HepG2 (cell line): ENCODE measurements at regions not wholly inside any gene's neighbourhood (a gene's known extent, or its start where the extent isn't known, plus 50 kb on each side); places are given as distances from the start of the nearest gene placed in this dataset.

Experiments
- ATAC-seq: fragments of 200-7000 bp; cut with Tn5 transposase; 3 replicates; pipeline ENCODE4 v1.9.1; 2020; ENCODE audit warnings: mild to moderate bottlenecking, moderate library complexity
- BruUV-seq: library from RNA; stranded (reverse); fragments of 400-500 nt; replicated peaks from 2 replicates; lab custom pipeline; 2021; lab: Mats Ljungman, UMichigan
- CTCF ChIA-PET: fragments of 300-600 bp; formaldehyde crosslinking; extraction: SDS; loops from one replicate; lab custom pipeline; 2021; ENCODE audit warnings: low total read pairs, inconsistent platforms, low intra/inter-chr PET ratio; lab: Yijun Ruan, JAX
- POLR2A ChIA-PET: fragments of 350-600 bp; sonication (Branson Sonifier 250); formaldehyde crosslinking; loops from one replicate; lab custom pipeline; 2020; ENCODE audit warnings: antibody characterized with exemption, inconsistent platforms; lab: Yijun Ruan, JAX
- DNase-seq: peaks from one replicate; pipeline ENCODE4 v3.0.0-alpha.2; 2015; ENCODE audit warnings: low spot score
- FAIRE-seq: peaks from 3 replicates; lab custom pipeline; 2011; peaks lifted over from hg19 to GRCh38; lab: Jason Lieb, UNC
- H2AFZ ChIP-seq: one replicate; pipeline ENCODE4 v1.6.1; 2011; ENCODE audit warnings: low read length, inconsistent platforms
- H3K27ac ChIP-seq: fragments of 300-600 bp; 3 replicates; pipeline ENCODE4 v1.8.0; 2011; ENCODE audit warnings: mixed run types, mild to moderate bottlenecking, mixed read lengths, low read length, inconsistent platforms; ENCODE audit not compliant: insufficient read depth; ENCODE audit errors: extremely low read length
- H3K27me3 ChIP-seq, 2 experiments: fragments of 200-600 bp in 1 of 2; 2 replicates in 1 of 2; 3 replicates in 1 of 2; pipeline versions ENCODE4 v1.6.0 to v1.8.0; 2011; ENCODE audit warnings: low read length in 2 of 2, mild to moderate bottlenecking in 2 of 2, moderate library complexity in 2 of 2, inconsistent platforms in 1 of 2; ENCODE audit not compliant: insufficient read depth in 2 of 2, control insufficient read depth in 1 of 2
- H3K36me3 ChIP-seq, 2 experiments: fragments of 200-600 bp in 1 of 2; replicated peaks in 1 of 2; 2 replicates in 1 of 2; 3 replicates in 1 of 2; pipeline versions ENCODE4 v1.5.1 to v1.8.0; 2011; ENCODE audit warnings: low read length in 2 of 2, inconsistent platforms in 1 of 2; ENCODE audit not compliant: insufficient read depth in 2 of 2, control insufficient read depth in 1 of 2
- H3K4me1 ChIP-seq: 2 replicates; pipeline ENCODE4 v1.5.1; 2012; ENCODE audit warnings: low read length, inconsistent platforms; ENCODE audit not compliant: insufficient read depth
- H3K4me2 ChIP-seq: 2 replicates; pipeline ENCODE4 v1.6.0; 2011; ENCODE audit warnings: low read depth, low read length, inconsistent platforms
- H3K4me3 ChIP-seq, 3 experiments: fragments of 200-600 bp in 1 of 3; sonication (generic), shearing (Covaris generic) in 1 of 3; replicated peaks in 1 of 3; 2 replicates each; pipeline ENCODE4 v1.5.1; 2011 to 2016; ENCODE audit warnings: low read length in 3 of 3, inconsistent platforms in 2 of 3, low read depth in 2 of 3, mild to moderate bottlenecking in 2 of 3, control low read depth in 1 of 3, mixed read lengths in 1 of 3; ENCODE audit not compliant: insufficient read depth in 1 of 3
- H3K79me2 ChIP-seq: one replicate; pipeline ENCODE4 v1.6.1; 2011; ENCODE audit warnings: low read length, inconsistent platforms; ENCODE audit not compliant: insufficient read depth
- H3K9ac ChIP-seq: 2 replicates; pipeline ENCODE4 v1.6.0; 2011; ENCODE audit warnings: mild to moderate bottlenecking, low read depth, low read length, inconsistent platforms; ENCODE audit not compliant: insufficient read depth
- H3K9me3 ChIP-seq: 2 replicates; pipeline ENCODE4 v1.5.1; 2012; ENCODE audit warnings: mild to moderate bottlenecking, low read length
- H4K20me1 ChIP-seq: 2 replicates; pipeline ENCODE4 v1.6.0; 2011; ENCODE audit warnings: inconsistent platforms, mild to moderate bottlenecking, low read length, moderate library complexity; ENCODE audit not compliant: insufficient read depth
- FOXJ3 ChIP-seq: sonication (generic); formaldehyde crosslinking; IDR thresholded peaks from 2 replicates; pipeline ENCODE4 v1.4.0; 2020; ENCODE audit warnings: missing genetic modification reagents, mild to moderate bottlenecking, borderline replicate concordance
- KAT8 ChIP-seq: IDR thresholded peaks from 2 replicates; pipeline ENCODE4 v1.6.1; 2016; ENCODE audit warnings: missing genetic modification reagents, missing compliant biosample characterization
- WGBS: methylation state at CpG from one replicate; pipeline ENCODE4 v1.1.6; 2017; ENCODE audit warnings: low lambda C conversion rate; 5-methylcytosine and 5-hydroxymethylcytosine counted together
- in situ Hi-C: cut with HindIII; loops from 2 replicates; pipeline ENCODE4 v1.10.0; 2017; ENCODE audit warnings: low pct_unique_long_range_greater_than_20kb; ENCODE audit not compliant: extremely low pct_ligation_motif_present
- intact Hi-C: fragments of 100-400 bp; cut with micrococcal nuclease; formaldehyde crosslinking; loops from one replicate; pipeline ENCODE4 v1.10.0; 2022; ENCODE audit not compliant: unreplicated experiment
- TF ChIP-seq, protein P1 (sequence below): sonication (generic); formaldehyde crosslinking; IDR thresholded peaks from 2 replicates; pipeline ENCODE4 v1.4.0; 2020; ENCODE audit warnings: low read depth, mild to moderate bottlenecking, missing genetic modification reagents
- TF ChIP-seq, protein P2 (sequence below): sonication (generic); formaldehyde crosslinking; IDR thresholded peaks from 2 replicates; pipeline ENCODE4 v1.5.0; 2020; ENCODE audit warnings: mild to moderate bottlenecking, missing genetic modification reagents, borderline replicate concordance

DNA sequence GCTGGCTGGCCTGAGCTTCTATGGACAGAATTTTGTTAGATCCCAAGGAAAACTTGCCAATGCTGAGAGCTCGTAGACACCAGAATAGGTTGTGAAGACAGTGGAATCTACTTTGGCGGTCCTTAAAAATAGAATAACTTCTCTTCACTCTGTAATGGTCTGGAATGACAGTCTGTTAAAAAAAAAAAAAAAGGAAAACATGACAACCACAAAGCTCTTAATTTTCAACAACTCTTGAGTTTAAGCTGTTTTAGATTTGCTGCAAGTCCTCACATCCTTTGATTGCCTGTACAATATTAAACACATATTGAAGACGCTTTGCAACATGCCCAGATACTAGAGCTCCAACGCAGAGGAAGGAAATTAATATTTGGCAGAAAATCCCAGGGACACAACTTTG lies 122.8 kb upstream of the GALNT15 start:
- ChIA-PET POLR2A (interaction anchor here (2.0 kb wide), 1 partner anchor 9 kb away, joined by 6 read pairs; no protein-coding TSS in a partner anchor), CTCF (no interaction called here)
- Histone ChIP-seq H2AFZ (no peak overlapping the region), H3K4me2 (no peak overlapping the region), H3K4me1 (peaks cover 69% of the 10 kb centered on the region), H3K4me3 (no peak overlapping the region), H3K9me3 (no peaks in the 10 kb centered on the region), H3K79me2 (no peaks in the 10 kb centered on the region)
- no peak for DNase-seq
- in situ Hi-C loops: loop anchor here (5.0 kb wide), 1 partner anchor 121 kb away; the partner anchor contains the start of gene GALNT15
- TF ChIP-seq FOXJ3 (CRISPR knock-in tag) (no peak), KAT8 (no peak)
- TF ChIP-seq, all 625 proteins: peak for 0
- Histone ChIP-seq H3K9ac (no peak overlapping the region), H4K20me1 (no peaks in the 10 kb centered on the region), H3K27me3 (no peaks in the 10 kb centered on the region; a peak in 1 of 5 replicates), H3K27ac (no peak overlapping the region), H3K36me3 (no peaks in the 10 kb centered on the region)
- ATAC-seq: no peak
- FAIRE-seq: no peak
- WGBS: 83% methylated on average over 4 of the region's 4 CpGs
- BruUV-seq: no TSS peak
- intact Hi-C loops: no loop called here

DNA sequence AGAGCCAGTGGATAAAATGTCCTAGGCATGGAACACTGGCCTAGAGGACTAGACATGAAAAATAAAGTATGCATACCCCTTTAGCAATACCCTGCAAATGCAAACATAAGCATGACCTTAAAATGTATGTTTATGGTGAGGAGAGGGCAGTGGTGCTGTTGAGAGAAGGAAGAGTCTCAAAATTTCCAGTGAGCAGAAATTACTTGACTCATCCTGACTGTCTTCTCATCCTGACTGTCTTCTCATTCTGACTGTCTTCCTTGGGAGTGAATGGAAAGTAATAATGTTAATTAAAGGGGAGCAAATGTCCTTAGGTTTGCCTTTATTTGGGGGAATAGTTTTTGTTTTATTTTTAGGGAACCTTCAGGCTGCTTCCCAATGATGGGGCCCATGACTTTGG lies 121.5 kb upstream of the GALNT15 start:
- no peak overlapping the region for H2AFZ ChIP-seq
- TF ChIP-seq, protein P1, sequence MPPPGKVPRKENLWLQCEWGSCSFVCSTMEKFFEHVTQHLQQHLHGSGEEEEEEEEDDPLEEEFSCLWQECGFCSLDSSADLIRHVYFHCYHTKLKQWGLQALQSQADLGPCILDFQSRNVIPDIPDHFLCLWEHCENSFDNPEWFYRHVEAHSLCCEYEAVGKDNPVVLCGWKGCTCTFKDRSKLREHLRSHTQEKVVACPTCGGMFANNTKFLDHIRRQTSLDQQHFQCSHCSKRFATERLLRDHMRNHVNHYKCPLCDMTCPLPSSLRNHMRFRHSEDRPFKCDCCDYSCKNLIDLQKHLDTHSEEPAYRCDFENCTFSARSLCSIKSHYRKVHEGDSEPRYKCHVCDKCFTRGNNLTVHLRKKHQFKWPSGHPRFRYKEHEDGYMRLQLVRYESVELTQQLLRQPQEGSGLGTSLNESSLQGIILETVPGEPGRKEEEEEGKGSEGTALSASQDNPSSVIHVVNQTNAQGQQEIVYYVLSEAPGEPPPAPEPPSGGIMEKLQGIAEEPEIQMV (CRISPR knock-in tag): no peak
- TF ChIP-seq, protein P2, sequence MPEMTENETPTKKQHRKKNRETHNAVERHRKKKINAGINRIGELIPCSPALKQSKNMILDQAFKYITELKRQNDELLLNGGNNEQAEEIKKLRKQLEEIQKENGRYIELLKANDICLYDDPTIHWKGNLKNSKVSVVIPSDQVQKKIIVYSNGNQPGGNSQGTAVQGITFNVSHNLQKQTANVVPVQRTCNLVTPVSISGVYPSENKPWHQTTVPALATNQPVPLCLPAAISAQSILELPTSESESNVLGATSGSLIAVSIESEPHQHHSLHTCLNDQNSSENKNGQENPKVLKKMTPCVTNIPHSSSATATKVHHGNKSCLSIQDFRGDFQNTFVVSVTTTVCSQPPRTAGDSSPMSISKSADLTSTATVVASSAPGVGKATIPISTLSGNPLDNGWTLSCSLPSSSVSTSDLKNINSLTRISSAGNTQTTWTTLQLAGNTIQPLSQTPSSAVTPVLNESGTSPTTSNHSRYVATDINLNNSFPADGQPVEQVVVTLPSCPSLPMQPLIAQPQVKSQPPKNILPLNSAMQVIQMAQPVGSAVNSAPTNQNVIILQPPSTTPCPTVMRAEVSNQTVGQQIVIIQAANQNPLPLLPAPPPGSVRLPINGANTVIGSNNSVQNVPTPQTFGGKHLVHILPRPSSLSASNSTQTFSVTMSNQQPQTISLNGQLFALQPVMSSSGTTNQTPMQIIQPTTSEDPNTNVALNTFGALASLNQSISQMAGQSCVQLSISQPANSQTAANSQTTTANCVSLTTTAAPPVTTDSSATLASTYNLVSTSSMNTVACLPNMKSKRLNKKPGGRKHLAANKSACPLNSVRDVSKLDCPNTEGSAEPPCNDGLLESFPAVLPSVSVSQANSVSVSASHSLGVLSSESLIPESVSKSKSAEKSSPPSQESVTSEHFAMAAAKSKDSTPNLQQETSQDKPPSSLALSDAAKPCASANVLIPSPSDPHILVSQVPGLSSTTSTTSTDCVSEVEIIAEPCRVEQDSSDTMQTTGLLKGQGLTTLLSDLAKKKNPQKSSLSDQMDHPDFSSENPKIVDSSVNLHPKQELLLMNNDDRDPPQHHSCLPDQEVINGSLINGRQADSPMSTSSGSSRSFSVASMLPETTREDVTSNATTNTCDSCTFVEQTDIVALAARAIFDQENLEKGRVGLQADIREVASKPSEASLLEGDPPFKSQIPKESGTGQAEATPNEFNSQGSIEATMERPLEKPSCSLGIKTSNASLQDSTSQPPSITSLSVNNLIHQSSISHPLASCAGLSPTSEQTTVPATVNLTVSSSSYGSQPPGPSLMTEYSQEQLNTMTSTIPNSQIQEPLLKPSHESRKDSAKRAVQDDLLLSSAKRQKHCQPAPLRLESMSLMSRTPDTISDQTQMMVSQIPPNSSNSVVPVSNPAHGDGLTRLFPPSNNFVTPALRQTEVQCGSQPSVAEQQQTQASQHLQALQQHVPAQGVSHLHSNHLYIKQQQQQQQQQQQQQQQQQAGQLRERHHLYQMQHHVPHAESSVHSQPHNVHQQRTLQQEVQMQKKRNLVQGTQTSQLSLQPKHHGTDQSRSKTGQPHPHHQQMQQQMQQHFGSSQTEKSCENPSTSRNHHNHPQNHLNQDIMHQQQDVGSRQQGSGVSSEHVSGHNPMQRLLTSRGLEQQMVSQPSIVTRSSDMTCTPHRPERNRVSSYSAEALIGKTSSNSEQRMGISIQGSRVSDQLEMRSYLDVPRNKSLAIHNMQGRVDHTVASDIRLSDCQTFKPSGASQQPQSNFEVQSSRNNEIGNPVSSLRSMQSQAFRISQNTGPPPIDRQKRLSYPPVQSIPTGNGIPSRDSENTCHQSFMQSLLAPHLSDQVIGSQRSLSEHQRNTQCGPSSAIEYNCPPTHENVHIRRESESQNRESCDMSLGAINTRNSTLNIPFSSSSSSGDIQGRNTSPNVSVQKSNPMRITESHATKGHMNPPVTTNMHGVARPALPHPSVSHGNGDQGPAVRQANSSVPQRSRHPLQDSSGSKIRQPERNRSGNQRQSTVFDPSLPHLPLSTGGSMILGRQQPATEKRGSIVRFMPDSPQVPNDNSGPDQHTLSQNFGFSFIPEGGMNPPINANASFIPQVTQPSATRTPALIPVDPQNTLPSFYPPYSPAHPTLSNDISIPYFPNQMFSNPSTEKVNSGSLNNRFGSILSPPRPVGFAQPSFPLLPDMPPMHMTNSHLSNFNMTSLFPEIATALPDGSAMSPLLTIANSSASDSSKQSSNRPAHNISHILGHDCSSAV: no peak
- DNase-seq (no peak), ATAC-seq (no peak), FAIRE-seq (no peak)
- no TSS peak for BruUV-seq
- no peak overlapping the region for H3K27ac ChIP-seq
- H3K9ac ChIP-seq: no peak overlapping the region
- H3K4me2 ChIP-seq: no peak overlapping the region
- no peaks in the 10 kb centered on the region for H3K36me3 ChIP-seq
- H3K27me3 ChIP-seq: no peaks in the 10 kb centered on the region; a peak in 1 of 5 replicates
- no peaks in the 10 kb centered on the region for H4K20me1 ChIP-seq
- ChIA-PET CTCF (no interaction called here), POLR2A (no interaction called here)
- no peaks in the 10 kb centered on the region for H3K9me3 ChIP-seq
- no peak overlapping the region for H3K4me3 ChIP-seq
- peaks cover 78% of the 10 kb centered on the region for H3K4me1 ChIP-seq
- intact Hi-C loops (no loop called here), in situ Hi-C loops (loop anchor here (5.0 kb wide), 1 partner anchor 119 kb away; the partner anchor contains the start of gene GALNT15)
- no peaks in the 10 kb centered on the region for H3K79me2 ChIP-seq
